Liver (tissue), 8 donors: ENCODE measurements at regions not wholly inside any gene's neighbourhood (a gene's known extent, or its start where the extent isn't known, plus 50 kb on each side); places are given as distances from the start of the nearest gene placed in this dataset.

Source experiments
- DNase-seq: peaks from one replicate; pipeline ENCODE4 v3.0.0-alpha.2; 2017; ENCODE audit warnings: low spot score
- H3K27ac ChIP-seq, 2 donors: one replicate each; pipeline ENCODE4 v1.7.0; 2013; ENCODE audit warnings: inconsistent platforms in 2 of 2, low read length in 2 of 2, control low read depth in 1 of 2, low read depth in 1 of 2, mild to moderate bottlenecking in 1 of 2
- H3K27me3 ChIP-seq, 4 donors: one replicate each; pipeline versions ENCODE4 v1.6.1 to v1.7.0; 2013; ENCODE audit warnings: low read length in 3 of 4, inconsistent platforms in 1 of 4, mild to moderate bottlenecking in 1 of 4, moderate library complexity in 1 of 4; ENCODE audit not compliant: control insufficient read depth in 4 of 4, insufficient read depth in 4 of 4
- H3K36me3 ChIP-seq, 4 donors: one replicate each; pipeline versions ENCODE4 v1.6.1 to v1.7.0; 2013; ENCODE audit warnings: low read length in 3 of 4, mild to moderate bottlenecking in 3 of 4, low read depth in 1 of 4, moderate library complexity in 1 of 4; ENCODE audit not compliant: control insufficient read depth in 4 of 4, insufficient read depth in 3 of 4
- H3K4me1 ChIP-seq, 4 donors: one replicate each; pipeline versions ENCODE4 v1.6.1 to v1.7.0; 2013; ENCODE audit warnings: low read length in 3 of 4, mild to moderate bottlenecking in 3 of 4, moderate library complexity in 1 of 4; ENCODE audit not compliant: control insufficient read depth in 4 of 4, insufficient read depth in 4 of 4
- H3K4me3 ChIP-seq, 3 donors: one replicate each; pipeline versions ENCODE4 v1.6.1 to v1.7.0; 2013; ENCODE audit warnings: low read length in 3 of 3, control low read depth in 1 of 3, low read depth in 1 of 3, mild to moderate bottlenecking in 1 of 3
- H3K9ac ChIP-seq, 2 donors: one replicate each; pipeline ENCODE4 v1.7.0; 2013; ENCODE audit warnings: low read length in 2 of 2, mild to moderate bottlenecking in 2 of 2, moderate library complexity in 2 of 2, control low read depth in 1 of 2, low read depth in 1 of 2
- H3K9me3 ChIP-seq, 4 donors: one replicate each; pipeline versions ENCODE4 v1.6.1 to v1.7.0; 2013; ENCODE audit warnings: low read length in 3 of 4; ENCODE audit not compliant: control insufficient read depth in 4 of 4
- EGR1 ChIP-seq, 2 donors: IDR thresholded peaks; 2 replicates each; pipeline ENCODE4 v1.6.1; 2016 to 2018; ENCODE audit warnings: antibody characterized with exemption in 2 of 2, low read depth in 2 of 2
- GABPA ChIP-seq, 2 donors: IDR thresholded peaks in 1 of 2; conservative IDR thresholded peaks in 1 of 2; 2 replicates each; pipeline ENCODE4 v1.6.1; 2016; ENCODE audit warnings: antibody characterized with exemption in 2 of 2, mild to moderate bottlenecking in 1 of 2, moderate library complexity in 1 of 2
- RAD21 ChIP-seq, 2 donors: IDR thresholded peaks; 2 replicates each; pipeline ENCODE4 v1.6.1; 2016; ENCODE audit warnings: antibody characterized with exemption in 2 of 2, mild to moderate bottlenecking in 2 of 2
- SP1 ChIP-seq: IDR thresholded peaks from 2 replicates; pipeline ENCODE4 v1.6.1; 2018; ENCODE audit warnings: antibody characterized with exemption, mild to moderate bottlenecking
- TAF1 ChIP-seq: conservative IDR thresholded peaks from 2 replicates; pipeline ENCODE4 v1.6.1; 2016; ENCODE audit warnings: antibody characterized with exemption, mild to moderate bottlenecking
- YY1 ChIP-seq: IDR thresholded peaks from 2 replicates; pipeline ENCODE4 v1.6.1; 2016; ENCODE audit warnings: antibody characterized with exemption, mild to moderate bottlenecking
- ZBTB33 ChIP-seq: IDR thresholded peaks from 2 replicates; pipeline ENCODE4 v1.6.1; 2016; ENCODE audit warnings: antibody characterized with exemption
- WGBS: extraction: QIAGEN DNeasy Blood & Tissue Kit; methylation state at CpG from one replicate; pipeline ENCODE4 v1.1.7; 2013; 5-methylcytosine and 5-hydroxymethylcytosine counted together
- TF ChIP-seq, protein P1 (sequence below): fragments of 150-350 bp; IDR thresholded peaks from 2 replicates; pipeline ENCODE4 v1.5.1; 2017; ENCODE audit warnings: improper control_type of control experiment, low read depth, low read length; ENCODE audit not compliant: missing input control
- TF ChIP-seq, protein P2 (sequence below): IDR thresholded peaks from 2 replicates; pipeline ENCODE4 v1.6.1; 2016; ENCODE audit warnings: antibody characterized with exemption
- donor health status: healthy.
- donor health status: healthy.
- donor health status: healthy.
- donor health status: healthy.
- donor health status: healthy.

- no peak overlapping the region for H3K27ac ChIP-seq
- H3K27me3 ChIP-seq: no peaks in the 10 kb centered on the region
- no peak overlapping the region for H3K4me3 ChIP-seq
- H3K9me3 ChIP-seq: no peaks in the 10 kb centered on the region
- 71% methylated on average over 5 of the region's 5 CpGs for WGBS
- TF ChIP-seq GABPA (IDR thresholded peaks at IDR 0.05 in 1 of 2, conservative IDR thresholded peaks at IDR 0.05 in 1 of 2) (no peak), YY1 (no peak), EGR1 (IDR thresholded peaks at IDR 0.05; ENCODE audit: low read depth in 2 of 2) (no peak), RAD21 (IDR thresholded peaks at IDR 0.05) (no peak)
- TF ChIP-seq, protein P1, sequence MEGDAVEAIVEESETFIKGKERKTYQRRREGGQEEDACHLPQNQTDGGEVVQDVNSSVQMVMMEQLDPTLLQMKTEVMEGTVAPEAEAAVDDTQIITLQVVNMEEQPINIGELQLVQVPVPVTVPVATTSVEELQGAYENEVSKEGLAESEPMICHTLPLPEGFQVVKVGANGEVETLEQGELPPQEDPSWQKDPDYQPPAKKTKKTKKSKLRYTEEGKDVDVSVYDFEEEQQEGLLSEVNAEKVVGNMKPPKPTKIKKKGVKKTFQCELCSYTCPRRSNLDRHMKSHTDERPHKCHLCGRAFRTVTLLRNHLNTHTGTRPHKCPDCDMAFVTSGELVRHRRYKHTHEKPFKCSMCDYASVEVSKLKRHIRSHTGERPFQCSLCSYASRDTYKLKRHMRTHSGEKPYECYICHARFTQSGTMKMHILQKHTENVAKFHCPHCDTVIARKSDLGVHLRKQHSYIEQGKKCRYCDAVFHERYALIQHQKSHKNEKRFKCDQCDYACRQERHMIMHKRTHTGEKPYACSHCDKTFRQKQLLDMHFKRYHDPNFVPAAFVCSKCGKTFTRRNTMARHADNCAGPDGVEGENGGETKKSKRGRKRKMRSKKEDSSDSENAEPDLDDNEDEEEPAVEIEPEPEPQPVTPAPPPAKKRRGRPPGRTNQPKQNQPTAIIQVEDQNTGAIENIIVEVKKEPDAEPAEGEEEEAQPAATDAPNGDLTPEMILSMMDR: no peak
- no peaks in the 10 kb centered on the region for H3K4me1 ChIP-seq
- H3K36me3 ChIP-seq: no peaks in the 10 kb centered on the region
- DNase-seq: no peak
- H3K9ac ChIP-seq: no peak overlapping the region
These were observed 301.6 kb downstream of the EFHB start for GRCh38 chr3:19632099-19633074.

GRCh38 chr3:19598870-19599269 is 335.1 kb downstream of the EFHB start:
- Histone ChIP-seq H3K4me1 (no peaks in the 10 kb centered on the region), H3K27ac (no peak overlapping the region), H3K9ac (no peak overlapping the region), H3K9me3 (peaks cover 0 to 6% (median 1%) of the 10 kb centered on the region in 4 donors), H3K36me3 (no peaks in the 10 kb centered on the region), H3K27me3 (no peaks in the 10 kb centered on the region), H3K4me3 (no peak overlapping the region)
- no peak for DNase-seq
- TF ChIP-seq SP1 (no peak), TAF1 (no peak), YY1 (no peak), ZBTB33 (no peak)
- TF ChIP-seq, protein P2, sequence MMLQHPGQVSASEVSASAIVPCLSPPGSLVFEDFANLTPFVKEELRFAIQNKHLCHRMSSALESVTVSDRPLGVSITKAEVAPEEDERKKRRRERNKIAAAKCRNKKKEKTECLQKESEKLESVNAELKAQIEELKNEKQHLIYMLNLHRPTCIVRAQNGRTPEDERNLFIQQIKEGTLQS: no peak
- TF ChIP-seq, protein P1: no peak
- 49% methylated on average over 2 of the region's 2 CpGs for WGBS
